Head of caudate nucleus (tissue), 42 donors: ENCODE measurements at regions not wholly inside any gene's neighbourhood (a gene's known extent, or its start where the extent isn't known, plus 50 kb on each side); places are given as distances from the start of the nearest gene placed in this dataset.

ENCODE experiments used
- DNase-seq, 42 donors: peaks; one replicate each; pipeline versions ENCODE4 v3.0.0 to v3.0.0-alpha.2; 2020 to 2021; ENCODE audit warnings: mixed read lengths in 7 of 42
- intact Hi-C: fragments of 100-400 bp; cut with DNase I; formaldehyde crosslinking; loops from one replicate; pipeline ENCODE4 v1.15.0; 2022

- intact Hi-C loops, result no loop called here
- no peak for DNase-seq
These were observed 63.5 kb downstream of the ENC1 start for GRCh38 chr5:74576941-74577456.

GRCh38 chr5:74575741-74576538 lies 64.6 kb downstream of the ENC1 start:
- intact Hi-C loops, result no loop called here
- peak in 1 of 42 donors; percentile 15 for DNase-seq

GRCh38 chr5:74570250-74570649 lies 70.3 kb downstream of the ENC1 start:
- intact Hi-C loops, result no loop called here
- no peak for DNase-seq

- intact Hi-C loops, result no loop called here
- no peak for DNase-seq
These were observed 73.0 kb downstream of the ENC1 start for GRCh38 chr5:74567411-74567995.

GRCh38 chr5:74562122-74562521 lies 78.4 kb downstream of the ENC1 start:
- DNase-seq, result no peak
- intact Hi-C loops, result no loop called here

- intact Hi-C loops, result no loop called here
- no peak for DNase-seq
These were observed 80.3 kb downstream of the ENC1 start for GRCh38 chr5:74560245-74560644.

GRCh38 chr5:74556631-74557595 lies 83.6 kb downstream of the ENC1 start:
- intact Hi-C loops, result no loop called here
- no peak for DNase-seq

GRCh38 chr5:74556006-74556405 lies 84.5 kb downstream of the ENC1 start:
- intact Hi-C loops, result no loop called here

GRCh38 chr5:74552101-74552500 lies 88.4 kb downstream of the ENC1 start:
- intact Hi-C loops, result no loop called here
- DNase-seq, result no peak

More at GRCh38 chr5:74556006-74556405, 84.5 kb downstream of the ENC1 start:
- DNase-seq, result no peak

GRCh38 chr5:74550927-74551326 lies 89.6 kb downstream of the ENC1 start:
- intact Hi-C loops, result no loop called here
- DNase-seq, result no peak

GRCh38 chr5:74549384-74549783 lies 91.1 kb downstream of the ENC1 start:
- intact Hi-C loops, result no loop called here
- DNase-seq, result no peak

GRCh38 chr5:74546796-74547195 lies 93.7 kb downstream of the ENC1 start:
- intact Hi-C loops, result no loop called here

GRCh38 chr5:74544811-74545210 lies 95.7 kb downstream of the ENC1 start:
- no peak for DNase-seq
- intact Hi-C loops, result no loop called here

More at GRCh38 chr5:74546796-74547195, 93.7 kb downstream of the ENC1 start:
- DNase-seq, result no peak

GRCh38 chr5:74543162-74543995 lies 97.1 kb downstream of the ENC1 start:
- intact Hi-C loops, result no loop called here
- DNase-seq, result peak in 36 of 42 donors; percentile 10 to 85 (median 46)

GRCh38 chr5:74542482-74542881 lies 98.0 kb downstream of the ENC1 start:
- DNase-seq, result no peak
- intact Hi-C loops, result no loop called here

GRCh38 chr5:74541381-74541781 lies 99.1 kb downstream of the ENC1 start:
- no peak for DNase-seq
- intact Hi-C loops, result no loop called here

- intact Hi-C loops, result no loop called here
- DNase-seq, result no peak
These were observed 99.9 kb downstream of the ENC1 start for GRCh38 chr5:74540622-74541021.

GRCh38 chr5:74539986-74540385 lies 100.5 kb downstream of the ENC1 start:
- DNase-seq, result no peak
- intact Hi-C loops, result no loop called here
